GM19372 (cell line): ENCODE measurements at regions not wholly inside any gene's neighbourhood (a gene's known extent, or its start where the extent isn't known, plus 50 kb on each side); places are given as distances from the start of the nearest gene placed in this dataset.
"Not testable (repeated sequence)": the region's sequence is repeated elsewhere in the genome, so short reads cannot be mapped to it uniquely, and the experiment has no call there.

Experiments used
- ATAC-seq: cut with Tn5 transposase; IDR thresholded peaks from one replicate; pipeline ENCODE4 v1.9.1; 2021; ENCODE audit warnings: mild to moderate bottlenecking, low read depth, moderate library complexity; ENCODE audit not compliant: unreplicated experiment

DNA sequence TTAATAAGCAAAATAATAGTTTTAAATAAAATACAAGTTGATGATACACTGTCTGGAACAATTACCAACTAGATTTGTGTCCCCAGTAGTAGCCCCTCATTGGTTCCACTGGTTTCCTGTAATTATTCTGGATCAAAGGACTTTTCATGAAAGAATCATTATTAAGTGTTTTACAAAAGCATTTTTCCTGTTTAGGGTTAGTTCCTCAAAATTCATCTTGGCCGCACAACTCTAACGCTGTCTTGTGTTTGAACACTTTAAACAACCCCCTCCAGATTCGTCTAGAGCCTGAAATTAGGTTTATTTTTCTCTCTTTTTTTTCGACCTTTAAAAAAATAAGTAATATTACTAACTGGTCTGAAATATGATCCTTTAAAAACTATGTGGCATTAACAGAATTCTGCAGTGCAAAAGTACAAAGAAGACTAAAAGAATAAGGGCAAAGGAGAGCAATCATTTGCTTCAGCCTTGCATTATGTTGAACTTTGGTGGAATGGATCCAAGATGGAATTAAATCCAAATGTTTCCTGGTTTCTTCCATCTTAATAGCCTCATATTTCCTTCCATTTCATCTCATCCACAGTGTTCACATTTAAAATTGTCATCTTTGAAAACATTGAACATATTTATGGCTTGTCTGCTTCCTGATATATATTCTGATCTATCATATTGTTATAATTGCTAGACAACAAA, 678.4 kb downstream of the IRS1 start:
- no peak for ATAC-seq

DNA sequence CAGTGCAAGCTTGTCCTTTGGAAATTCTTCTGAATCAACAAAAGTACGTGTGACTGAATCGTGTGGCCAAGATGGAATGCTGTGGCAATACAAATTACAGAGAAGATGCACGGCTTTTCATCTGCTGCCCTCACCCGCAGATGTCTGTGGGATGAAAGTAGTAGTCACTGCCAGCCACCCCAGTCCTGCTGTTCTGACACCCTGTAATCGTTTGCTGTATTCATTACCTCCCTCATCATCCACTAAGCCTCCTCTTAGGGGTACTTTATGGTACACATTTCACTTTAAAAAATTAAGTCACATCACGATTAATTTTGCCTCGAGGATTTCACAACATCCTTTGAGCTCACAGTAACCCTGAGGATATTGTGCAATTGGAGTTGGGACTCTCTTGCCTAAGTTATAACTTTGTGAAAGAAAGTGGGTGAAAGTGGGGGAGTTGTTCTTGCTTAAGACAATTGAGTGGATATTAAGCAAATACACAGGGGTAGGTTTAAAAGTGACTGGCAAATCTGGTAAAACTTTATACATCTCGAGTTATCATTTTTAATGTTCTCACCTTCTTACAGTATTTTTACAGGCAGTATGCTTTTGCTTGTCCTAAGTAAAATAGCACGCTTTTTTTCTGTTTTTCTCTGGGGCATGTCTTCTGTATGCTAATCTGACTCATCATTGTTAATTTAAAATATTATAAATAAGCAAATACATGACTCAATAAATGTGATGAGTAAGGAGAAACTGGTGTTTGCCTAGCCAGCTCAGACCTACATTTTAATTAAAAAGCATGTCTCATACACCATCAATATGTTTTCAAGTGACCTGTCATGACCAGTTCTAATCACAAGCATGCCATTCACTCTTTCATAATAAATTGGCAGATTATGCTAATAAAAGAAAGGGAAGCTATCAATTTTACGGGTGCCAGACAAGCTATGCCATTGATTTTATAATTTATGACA, 680.9 kb downstream of the IRS1 start:
- no peak for ATAC-seq

GRCh38 chr2:226117510-226118065, 682.0 kb downstream of the IRS1 start:
- no peak for ATAC-seq

- no peak for ATAC-seq
These were observed 683.3 kb downstream of the IRS1 start for GRCh38 chr2:226116346-226116745.

DNA sequence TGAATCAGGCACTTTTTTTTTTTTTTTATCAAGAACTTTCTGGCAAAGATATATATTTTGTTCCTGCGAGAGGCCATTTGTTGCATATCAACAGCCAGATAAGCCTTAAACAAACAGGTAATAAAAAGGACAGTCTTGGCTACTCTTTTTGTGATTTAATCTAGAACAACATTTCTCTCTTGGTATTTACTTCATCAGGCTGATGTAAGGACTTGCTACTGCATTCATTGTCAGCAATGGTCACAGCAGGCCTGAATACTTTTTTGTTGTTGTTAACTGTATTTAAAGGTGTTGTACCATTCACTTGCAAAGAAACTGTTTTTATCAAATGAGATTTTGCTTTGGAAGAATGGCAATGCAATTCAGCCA, 683.8 kb downstream of the IRS1 start:
- ATAC-seq, result no peak

DNA sequence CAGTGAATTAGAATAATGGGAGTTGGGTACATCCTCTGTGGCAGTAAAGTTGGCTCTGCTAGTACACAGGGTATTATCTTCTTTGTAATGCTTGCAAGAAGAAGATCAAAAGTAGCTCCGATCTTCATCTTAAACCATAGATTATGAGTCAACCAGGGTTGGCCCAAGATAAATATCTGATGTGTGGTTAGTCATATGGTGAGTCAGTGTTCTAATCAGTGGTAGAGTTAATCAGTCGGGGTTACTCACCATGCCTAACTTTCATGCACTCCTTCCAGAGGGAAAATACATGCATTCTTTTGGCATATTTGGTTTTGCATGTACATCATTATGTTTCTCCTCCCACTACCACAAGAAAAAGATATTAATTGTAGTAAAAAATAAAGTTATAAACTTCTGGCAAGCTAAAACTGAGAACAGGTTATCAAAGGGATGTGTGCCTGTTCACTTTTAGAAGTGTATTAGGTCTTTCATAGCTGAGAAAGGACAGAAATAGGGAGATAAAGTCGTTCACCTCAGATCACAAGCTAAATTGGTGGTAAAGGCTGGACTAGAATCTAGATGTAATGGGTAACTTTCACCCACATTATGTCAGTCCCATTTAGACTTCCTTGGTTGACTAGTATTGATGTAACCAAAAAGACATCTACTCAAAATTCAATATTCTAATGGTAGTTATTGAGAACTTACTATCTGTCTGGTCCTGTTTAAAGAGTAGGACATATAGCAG, 684.4 kb downstream of the IRS1 start:
- ATAC-seq, result no peak

DNA sequence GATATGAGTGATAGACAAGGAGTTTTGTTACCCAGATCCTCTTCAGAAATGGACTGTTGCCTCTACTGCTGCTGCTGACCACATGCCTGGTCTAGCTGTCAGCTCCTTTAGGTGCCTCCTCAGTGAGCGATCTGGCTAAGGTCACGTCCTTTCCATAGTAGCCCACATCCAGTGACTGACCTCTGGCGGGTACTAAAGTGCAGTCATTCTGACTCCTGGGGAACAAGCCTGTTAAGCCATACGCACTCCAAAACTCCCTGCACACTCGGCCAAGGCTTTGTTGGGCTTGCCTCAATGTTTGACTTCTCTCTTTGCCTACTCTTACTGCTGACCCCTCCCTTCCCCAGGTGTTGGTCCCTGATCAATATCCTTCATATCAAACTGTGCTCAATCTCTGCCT, 685.2 kb downstream of the IRS1 start:
- ATAC-seq, result no peak

DNA sequence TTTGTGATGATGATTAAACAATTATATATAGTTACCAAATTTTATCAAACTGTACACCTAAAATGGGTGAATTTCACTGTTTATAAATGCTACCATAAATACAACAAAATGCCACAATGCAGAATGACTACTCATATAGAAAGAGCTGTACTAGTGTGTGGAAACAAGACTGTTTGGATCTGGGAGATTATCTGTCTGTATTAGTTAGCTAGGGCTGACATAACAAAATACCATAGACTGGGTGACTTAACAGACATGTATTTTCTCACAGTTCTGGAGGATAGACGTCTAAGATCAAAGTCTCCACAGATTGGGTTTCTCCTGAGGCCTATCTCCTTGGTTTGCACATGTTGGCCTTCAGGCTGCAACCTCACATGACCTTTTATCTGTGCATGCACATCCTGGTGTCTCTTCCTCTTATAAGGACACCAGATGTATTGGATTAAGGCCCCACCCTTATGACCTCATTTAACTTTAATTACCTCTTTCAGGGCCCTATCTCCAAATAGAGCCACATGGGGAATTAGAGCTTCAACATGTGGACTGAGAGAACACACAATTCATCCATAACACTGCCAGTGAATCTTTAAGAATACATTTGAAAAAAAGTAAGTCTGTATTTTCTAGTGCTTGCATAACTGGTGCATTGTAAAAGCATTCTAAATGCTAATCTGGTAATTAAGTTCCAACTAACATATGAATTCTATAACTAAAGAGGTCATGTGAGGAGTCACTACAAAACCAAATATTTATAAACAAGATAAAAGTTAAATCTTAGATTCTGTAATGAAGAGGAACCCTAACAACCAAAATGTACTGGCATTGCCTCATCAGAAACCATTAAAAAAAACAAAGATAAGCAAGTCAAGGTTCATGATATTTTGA, 699.6 kb downstream of the NYAP2 start:
- ATAC-seq, result no peak

GRCh38 chr2:226095058-226095457, 695.5 kb downstream of the NYAP2 start:
- ATAC-seq, result no peak

- no peak for ATAC-seq
These were observed 693.9 kb downstream of the NYAP2 start for GRCh38 chr2:226093364-226093763.

- no peak for ATAC-seq
These were observed 688.8 kb downstream of the NYAP2 start for GRCh38 chr2:226088366-226088674.

GRCh38 chr2:226087505-226088365, 688.2 kb downstream of the NYAP2 start:
- no peak for ATAC-seq

GRCh38 chr2:226087051-226087450, 687.5 kb downstream of the NYAP2 start:
- no peak for ATAC-seq

- ATAC-seq, result no peak
These were observed 686.7 kb downstream of the NYAP2 start for GRCh38 chr2:226086190-226086589.

DNA sequence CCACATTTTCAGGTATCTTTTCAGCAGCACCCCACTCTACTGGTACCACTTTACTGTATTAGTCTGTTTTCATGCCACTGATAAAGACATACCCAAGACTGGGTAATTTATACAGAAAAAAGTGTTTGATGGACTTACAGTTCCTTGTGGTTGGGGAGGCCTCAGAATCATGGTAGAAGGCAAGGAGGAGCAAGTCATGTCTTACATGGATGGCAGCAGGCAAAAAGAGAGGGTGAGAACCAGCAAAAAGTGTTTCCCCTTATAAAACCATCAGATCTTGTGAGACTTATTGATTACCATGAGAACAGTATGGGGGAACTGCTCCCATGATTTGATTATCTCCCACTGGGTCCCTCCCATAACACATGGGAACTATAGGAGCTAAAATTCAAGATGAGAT, 685.9 kb downstream of the NYAP2 start:
- ATAC-seq, result not testable (repeated sequence)

DNA sequence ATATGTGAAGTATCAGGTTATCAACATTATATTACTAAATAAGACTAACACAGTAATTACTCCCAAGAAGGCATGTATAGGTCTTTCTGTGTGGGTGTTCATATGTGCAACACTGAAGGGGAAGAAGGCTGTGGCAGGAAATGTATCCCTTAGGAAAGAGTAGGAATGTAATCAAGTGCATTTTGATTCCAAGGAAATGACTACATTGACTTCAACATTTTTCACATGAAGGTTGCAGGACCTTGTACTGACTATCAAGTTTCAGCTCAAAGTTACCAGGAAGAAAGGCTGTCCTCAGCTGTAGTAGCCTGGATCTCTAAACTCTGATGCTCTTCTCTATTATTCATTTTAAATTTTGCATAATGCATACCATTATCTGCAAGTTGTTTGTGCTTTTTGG, 680.8 kb downstream of the NYAP2 start:
- ATAC-seq, result no peak

- no peak for ATAC-seq
These were observed 680.2 kb downstream of the NYAP2 start for GRCh38 chr2:226079671-226080181.

- ATAC-seq, result no peak
These were observed 679.7 kb downstream of the NYAP2 start for GRCh38 chr2:226079196-226079595.

DNA sequence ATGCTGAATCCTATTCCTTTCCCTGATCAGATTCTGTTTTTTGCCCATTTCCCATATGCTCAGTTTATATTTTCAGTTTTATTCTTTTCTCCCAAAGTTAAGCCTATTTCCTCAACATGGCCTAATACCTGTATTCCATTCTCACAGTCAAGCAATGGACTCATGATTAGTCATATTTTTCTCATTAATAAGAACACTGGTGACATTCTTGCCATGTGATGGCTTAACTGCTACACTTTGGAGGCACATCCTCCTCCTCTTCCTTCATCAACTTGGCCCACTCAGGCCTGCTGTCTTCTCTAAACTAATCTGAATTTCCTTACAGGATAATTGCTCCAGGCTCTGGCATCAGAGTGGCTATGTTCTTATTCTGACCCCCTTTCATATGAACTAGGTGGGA, 679.2 kb downstream of the NYAP2 start:
- no peak for ATAC-seq
